ENCODE measurements at regions not wholly inside any gene's neighbourhood (a gene's known extent, or its start where the extent isn't known, plus 50 kb on each side); places are given as distances from the start of the nearest gene placed in this dataset.

DNA sequence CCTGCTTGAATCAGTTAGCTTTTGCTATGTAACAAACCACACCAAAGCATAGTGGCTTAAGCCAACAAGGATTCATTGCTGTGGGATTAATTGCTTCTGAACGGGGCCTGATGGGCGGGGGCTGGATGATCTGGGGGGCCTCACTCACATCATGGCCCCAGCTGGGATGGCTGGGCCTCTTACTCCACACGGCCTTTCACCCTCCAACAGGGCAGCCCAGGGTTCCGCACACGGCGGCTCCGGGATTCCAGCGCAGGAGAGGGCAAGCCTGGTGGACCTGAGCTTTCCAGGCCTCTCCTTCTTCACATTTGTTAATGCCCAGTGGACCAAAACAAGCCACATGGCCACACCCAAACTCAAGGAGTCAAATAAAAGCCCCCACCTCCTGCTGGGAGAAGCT, 86.3 kb upstream of the PHLPP1 start:
- Mint-ChIP-seq H3K4me3 (no peak overlapping the region), H3K9me3 (peaks cover 4% of the 10 kb centered on the region), H3K36me3 (ENCODE audit: low read depth) (no peaks in the 10 kb centered on the region), H3K27ac (no peak overlapping the region), H3K4me1 (peaks cover 26% of the 10 kb centered on the region), H3K27me3 (ENCODE audit: low read depth, poor library complexity) (peaks cover 3% of the 10 kb centered on the region)
- no peak for DNase-seq
- TF ChIP-seq, protein P1, sequence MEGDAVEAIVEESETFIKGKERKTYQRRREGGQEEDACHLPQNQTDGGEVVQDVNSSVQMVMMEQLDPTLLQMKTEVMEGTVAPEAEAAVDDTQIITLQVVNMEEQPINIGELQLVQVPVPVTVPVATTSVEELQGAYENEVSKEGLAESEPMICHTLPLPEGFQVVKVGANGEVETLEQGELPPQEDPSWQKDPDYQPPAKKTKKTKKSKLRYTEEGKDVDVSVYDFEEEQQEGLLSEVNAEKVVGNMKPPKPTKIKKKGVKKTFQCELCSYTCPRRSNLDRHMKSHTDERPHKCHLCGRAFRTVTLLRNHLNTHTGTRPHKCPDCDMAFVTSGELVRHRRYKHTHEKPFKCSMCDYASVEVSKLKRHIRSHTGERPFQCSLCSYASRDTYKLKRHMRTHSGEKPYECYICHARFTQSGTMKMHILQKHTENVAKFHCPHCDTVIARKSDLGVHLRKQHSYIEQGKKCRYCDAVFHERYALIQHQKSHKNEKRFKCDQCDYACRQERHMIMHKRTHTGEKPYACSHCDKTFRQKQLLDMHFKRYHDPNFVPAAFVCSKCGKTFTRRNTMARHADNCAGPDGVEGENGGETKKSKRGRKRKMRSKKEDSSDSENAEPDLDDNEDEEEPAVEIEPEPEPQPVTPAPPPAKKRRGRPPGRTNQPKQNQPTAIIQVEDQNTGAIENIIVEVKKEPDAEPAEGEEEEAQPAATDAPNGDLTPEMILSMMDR (IDR thresholded peaks at IDR 0.05): no peak

DNA sequence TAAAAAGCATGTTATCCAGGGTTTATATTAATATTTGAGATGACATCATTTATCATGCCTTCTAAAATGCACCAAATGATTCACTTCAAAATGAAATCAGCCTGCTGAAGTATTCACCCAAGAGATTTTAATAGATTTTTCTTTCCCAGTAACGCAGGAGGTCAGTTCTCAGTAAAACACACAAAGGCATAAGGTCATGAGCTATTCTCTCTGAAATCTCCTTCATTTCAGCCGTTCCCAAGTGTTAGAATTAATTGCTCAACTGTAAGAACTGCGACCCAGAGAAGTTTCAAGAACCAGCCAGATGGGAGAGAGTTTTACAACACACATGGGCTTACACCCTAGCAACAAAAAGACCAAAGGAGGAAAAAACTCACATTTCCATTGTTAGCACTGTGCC, 84.2 kb upstream of the PHLPP1 start:
- Mint-ChIP-seq H3K27me3 (ENCODE audit: low read depth, poor library complexity) (peaks cover 3% of the 10 kb centered on the region), H3K9me3 (no peaks in the 10 kb centered on the region), H3K36me3 (ENCODE audit: low read depth) (no peaks in the 10 kb centered on the region), H3K27ac (no peak overlapping the region), H3K4me3 (no peak overlapping the region), H3K4me1 (peaks cover 28% of the 10 kb centered on the region)
- DNase-seq: no peak
- TF ChIP-seq, protein P1 (IDR thresholded peaks at IDR 0.05): no peak

- DNase-seq: no peak
- no peak overlapping the region for H3K27ac Mint-ChIP-seq
- TF ChIP-seq, protein P1 (IDR thresholded peaks at IDR 0.05): no peak
- H3K4me3 Mint-ChIP-seq: no peak overlapping the region
- H3K4me1 Mint-ChIP-seq: peaks cover 23% of the 10 kb centered on the region
- H3K9me3 Mint-ChIP-seq: no peaks in the 10 kb centered on the region
- H3K36me3 Mint-ChIP-seq (ENCODE audit: low read depth): no peaks in the 10 kb centered on the region
- H3K27me3 Mint-ChIP-seq (ENCODE audit: low read depth, poor library complexity): peaks cover 3% of the 10 kb centered on the region
Measured at GRCh38 chr18:62632788-62633455, 82.4 kb upstream of the PHLPP1 start.

DNA sequence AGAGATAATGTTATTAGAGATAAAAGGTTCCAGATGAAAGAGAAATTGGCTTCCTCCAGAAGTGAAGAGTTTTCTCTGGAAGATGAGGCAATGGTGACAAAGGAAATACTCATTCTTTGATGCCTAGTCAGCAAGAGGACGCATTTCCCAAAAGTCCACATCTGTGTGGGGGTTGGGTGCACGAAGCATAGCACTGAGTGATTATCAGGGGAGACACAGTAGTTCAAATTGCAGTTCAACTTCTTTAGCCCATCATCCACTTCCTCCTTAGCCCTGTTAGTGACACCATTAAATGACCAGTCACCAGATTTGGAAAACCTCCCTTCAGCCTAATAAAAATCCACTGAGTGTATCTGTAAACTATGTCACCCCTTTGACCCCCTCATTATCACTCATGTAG, 80.9 kb upstream of the PHLPP1 start:
- H3K4me1 Mint-ChIP-seq: peaks cover 23% of the 10 kb centered on the region
- no peak overlapping the region for H3K4me3 Mint-ChIP-seq
- H3K27ac Mint-ChIP-seq: peak overlapping the region; percentile 0
- H3K9me3 Mint-ChIP-seq: no peaks in the 10 kb centered on the region
- peaks cover 3% of the 10 kb centered on the region for H3K27me3 Mint-ChIP-seq (ENCODE audit: low read depth, poor library complexity)
- H3K36me3 Mint-ChIP-seq (ENCODE audit: low read depth): no peaks in the 10 kb centered on the region
- TF ChIP-seq, protein P1 (IDR thresholded peaks at IDR 0.05): no peak
- no peak for DNase-seq

- Mint-ChIP-seq H3K27ac (peak overlapping the region; percentile 0), H3K27me3 (ENCODE audit: low read depth, poor library complexity) (peaks cover 3% of the 10 kb centered on the region), H3K9me3 (peaks cover 3% of the 10 kb centered on the region), H3K4me3 (no peak overlapping the region), H3K36me3 (ENCODE audit: low read depth) (no peaks in the 10 kb centered on the region), H3K4me1 (peaks cover 23% of the 10 kb centered on the region)
- no peak for DNase-seq
- TF ChIP-seq, protein P1 (IDR thresholded peaks at IDR 0.05): no peak
Measured at GRCh38 chr18:62634979-62635630, 80.2 kb upstream of the PHLPP1 start.

GRCh38 chr18:62637403-62637802, 77.9 kb upstream of the PHLPP1 start:
- H3K27me3 Mint-ChIP-seq (ENCODE audit: low read depth, poor library complexity): peaks cover 3% of the 10 kb centered on the region
- peaks cover 17% of the 10 kb centered on the region for H3K4me1 Mint-ChIP-seq
- H3K27ac Mint-ChIP-seq: no peak overlapping the region
- DNase-seq: no peak
- TF ChIP-seq, protein P1 (IDR thresholded peaks at IDR 0.05): no peak
- H3K36me3 Mint-ChIP-seq (ENCODE audit: low read depth): no peaks in the 10 kb centered on the region
- peaks cover 18% of the 10 kb centered on the region for H3K9me3 Mint-ChIP-seq
- no peak overlapping the region for H3K4me3 Mint-ChIP-seq
